ENCODE measurements at regions not wholly inside any gene's neighbourhood (a gene's known extent, or its start where the extent isn't known, plus 50 kb on each side); places are given as distances from the start of the nearest gene placed in this dataset.

DNA sequence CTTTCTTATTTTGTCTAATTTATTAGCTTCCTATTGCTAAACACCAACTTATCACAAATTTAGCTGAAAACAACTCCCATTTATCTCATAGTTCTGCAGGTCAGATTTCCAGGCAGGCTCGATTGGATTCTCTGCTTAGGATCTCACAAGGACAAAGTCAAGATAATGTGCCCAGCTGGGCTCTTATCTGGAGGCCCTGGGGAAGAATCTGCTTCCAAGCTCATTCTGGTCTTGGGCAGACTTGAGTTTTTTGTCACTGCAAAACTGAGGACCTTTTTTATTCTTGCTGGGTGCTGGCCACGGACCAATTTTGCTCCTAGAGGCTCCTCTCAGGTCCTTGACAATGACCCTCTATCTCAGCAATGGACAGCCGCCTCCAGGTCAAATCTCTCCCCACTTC lies 215.5 kb downstream of the TRIB2 start:
- DNase-seq, result no peak

DNA sequence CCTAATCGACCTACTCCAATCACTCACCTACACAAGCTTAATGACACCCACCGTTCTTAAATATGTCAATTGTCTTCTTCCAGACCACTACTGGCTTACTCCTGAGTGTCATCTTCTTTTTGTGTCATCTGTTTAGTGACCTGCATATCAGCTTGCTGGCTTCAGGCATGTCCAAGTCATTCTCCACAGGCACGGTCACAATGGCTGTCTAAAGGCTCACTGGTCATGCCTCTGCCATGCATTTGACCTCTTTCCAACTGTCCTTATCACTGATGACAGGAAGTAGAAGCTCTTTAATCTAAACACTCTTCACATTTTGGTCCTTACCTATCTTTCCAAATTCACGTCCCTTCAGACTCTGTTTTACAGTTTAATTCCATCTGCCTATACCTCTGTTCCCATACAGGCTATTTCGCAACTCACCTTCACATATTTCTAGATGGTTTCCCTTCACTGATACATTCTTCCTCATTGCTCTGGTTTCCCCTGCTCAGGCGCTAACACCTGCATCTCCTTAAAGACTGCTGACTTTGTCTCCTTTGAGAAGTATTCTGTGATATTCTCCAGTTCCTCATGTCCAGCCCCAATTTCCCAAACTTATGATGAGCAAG lies 217.5 kb downstream of the TRIB2 start:
- no peak for DNase-seq

DNA sequence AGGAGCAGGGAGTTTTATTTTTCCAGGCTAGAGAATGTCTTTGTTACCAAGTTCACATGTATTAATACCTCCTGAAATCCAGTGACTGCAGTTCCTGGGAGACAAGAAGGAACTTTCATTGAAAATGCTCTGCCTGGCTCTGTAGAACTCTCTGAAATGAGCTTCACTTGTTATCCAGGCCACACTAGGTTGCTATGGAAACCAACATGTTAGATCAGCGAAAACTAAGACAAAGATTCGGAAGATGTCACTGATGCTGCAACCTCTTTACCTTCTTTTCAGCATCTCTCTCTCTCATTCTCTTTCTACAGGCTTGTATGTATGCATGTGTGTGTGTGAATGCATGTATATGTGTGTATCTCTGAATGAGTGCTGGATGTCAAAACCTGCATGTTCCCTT lies 218.5 kb downstream of the TRIB2 start:
- DNase-seq, result no peak

DNA sequence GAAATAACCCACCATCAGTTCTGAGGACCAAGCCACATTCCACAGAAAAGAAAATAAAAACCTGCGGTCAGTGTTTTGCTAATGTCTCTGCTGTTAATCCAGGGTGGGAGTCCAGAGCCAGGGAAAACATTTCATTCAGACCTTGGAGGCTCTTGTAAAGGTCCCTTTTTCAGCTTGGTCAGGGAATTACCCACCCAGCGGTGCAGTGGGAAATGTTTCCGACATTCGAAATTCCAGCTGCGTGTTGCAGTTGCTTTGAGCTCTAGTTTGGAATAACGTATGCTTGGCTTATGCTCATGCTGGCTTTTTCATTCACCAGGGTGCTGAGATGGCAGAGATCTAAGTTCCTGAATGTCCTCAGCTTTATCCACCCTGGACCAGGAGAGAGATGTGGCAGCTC lies 219.1 kb downstream of the TRIB2 start:
- no peak for DNase-seq

DNA sequence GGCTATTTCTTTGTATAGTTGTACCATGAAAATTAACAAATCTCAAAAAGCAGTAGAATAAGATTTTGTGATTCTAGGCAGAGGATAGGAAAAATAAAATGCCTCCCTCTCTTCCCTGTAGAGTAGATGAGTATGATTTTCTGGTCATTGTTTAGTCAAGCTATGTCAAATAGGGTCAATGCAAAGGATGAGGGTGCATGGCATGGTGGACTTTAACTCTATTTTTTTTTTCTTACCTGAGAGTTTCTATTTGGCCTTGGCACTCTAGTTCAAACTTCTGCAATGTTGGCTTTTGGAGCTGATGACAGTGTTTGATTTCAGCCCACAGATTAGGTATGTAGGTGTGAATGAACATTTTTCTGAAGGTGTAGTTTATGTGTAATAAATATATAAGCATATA lies 224.5 kb downstream of the TRIB2 start:
- DNase-seq, result no peak

DNA sequence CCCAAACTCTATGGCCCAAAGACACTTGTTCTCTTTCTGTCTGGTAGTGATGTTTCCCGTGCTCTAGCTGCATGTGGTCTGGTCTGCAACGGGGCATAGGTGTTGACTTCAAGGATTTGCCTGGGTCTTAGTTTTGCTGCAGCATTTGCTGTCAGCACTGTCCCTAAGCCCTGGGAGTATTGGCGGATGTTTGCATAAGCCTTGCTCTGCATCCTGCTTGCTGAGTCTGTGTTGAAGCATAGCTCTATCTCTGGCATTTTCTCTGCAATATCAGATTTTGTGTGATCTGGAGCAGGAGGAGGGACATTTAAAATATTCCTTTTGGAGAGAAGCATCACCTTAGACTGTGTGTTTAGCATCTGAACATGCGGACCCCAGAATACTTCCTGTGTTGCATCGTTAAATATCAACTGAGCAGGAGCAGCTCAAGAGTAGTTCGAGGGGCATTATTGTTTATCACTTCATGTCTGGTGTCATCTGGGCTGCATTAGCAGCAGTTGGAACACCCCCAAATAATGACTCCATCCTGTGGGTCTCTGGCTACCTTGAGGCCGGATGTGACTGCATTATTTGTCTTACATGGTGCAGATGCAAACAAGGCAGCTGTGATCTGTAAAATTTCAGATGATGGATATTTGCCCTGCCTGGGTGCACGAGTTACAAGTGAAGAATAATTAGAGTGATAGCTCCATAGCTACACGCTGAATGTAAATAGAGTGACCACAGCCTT lies 231.7 kb downstream of the TRIB2 start:
- DNase-seq, result no peak

DNA sequence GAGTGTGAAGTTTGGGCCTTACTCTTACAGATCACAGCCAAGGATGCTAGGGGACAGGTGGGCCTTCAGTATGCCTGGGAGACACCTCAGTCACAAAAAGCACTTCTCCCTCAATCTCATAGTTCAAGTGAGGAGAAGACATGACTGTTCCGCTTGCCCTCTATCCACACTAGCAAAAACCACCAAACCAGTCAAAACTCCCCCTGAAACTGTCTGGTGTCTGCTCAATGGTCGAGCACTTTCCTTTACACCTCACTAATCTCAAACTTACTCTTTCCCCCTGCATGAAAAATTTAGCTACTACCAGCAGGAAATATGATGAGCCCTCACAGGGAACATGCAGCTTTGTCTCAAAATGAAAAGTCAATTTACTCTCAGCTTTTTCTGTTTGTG lies 232.2 kb downstream of the TRIB2 start:
- DNase-seq, result no peak

DNA sequence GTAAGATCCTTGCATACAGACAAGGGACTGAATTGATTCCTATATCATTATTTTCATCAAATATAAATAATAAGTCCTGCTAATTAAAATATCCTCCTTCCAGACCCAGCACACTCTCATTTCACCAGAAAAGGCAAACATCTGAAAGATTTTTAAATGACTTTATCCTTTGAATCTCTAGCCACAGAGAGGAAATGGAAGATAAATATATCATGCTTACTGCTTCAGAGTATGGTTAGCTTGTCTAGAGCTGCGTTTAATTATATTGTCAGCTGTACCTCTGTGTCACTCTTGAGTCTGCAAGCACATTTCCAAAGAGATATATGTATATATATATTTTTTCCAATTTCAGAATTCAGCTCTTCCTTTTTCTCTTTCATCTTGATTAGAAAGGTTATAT lies 232.7 kb downstream of the TRIB2 start:
- DNase-seq, result no peak

DNA sequence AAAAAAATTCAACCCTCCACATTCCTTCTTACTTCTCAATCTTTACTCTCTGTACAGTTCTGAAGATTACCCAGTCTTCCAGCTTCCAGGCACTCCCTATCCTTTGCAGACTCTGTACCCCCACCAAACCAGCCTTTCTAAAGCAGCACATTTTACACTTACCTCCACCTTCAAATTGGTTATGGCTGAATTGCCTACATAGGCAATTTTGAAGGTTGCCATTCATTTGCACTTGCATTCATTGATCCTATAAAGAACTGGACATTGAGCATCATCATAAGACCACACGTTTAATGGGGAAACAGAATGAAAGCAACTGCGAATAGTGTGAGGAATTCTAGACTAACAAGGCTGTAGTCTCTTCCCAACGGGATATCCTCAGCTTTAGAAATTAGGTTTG lies 233.4 kb downstream of the TRIB2 start:
- DNase-seq, result no peak

DNA sequence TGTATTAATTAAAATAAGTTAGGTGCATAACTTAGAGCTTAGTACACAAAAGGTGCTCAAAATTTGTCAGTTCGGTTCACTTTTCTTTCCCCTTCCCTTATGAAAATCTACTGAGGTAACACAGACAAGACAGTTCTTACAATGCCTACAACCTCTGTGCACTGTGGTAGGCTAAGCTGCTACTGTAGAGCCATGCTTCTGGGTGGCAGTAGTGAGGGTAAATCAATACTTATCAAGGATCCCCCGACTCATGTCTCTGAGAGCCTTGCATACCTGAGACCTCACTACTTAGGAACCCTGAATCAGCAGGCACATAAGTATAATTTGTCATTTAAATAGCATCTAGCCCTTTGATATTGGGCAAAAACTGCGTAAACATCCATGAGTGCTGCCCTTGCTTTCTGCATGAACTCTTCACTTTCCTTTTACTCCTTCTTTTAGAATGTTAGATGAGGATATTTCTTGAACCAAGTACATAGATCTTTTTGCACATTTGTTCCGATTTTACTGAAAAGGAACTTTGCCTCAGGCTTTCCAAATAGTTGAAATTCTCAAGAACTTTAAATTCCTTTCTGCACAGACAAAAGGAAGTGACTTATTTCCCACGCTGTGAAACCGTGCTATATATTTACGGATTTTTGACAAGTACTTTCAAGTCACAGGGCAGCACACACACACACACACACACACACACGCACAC lies 234.4 kb downstream of the TRIB2 start:
- DNase-seq, result no peak

DNA sequence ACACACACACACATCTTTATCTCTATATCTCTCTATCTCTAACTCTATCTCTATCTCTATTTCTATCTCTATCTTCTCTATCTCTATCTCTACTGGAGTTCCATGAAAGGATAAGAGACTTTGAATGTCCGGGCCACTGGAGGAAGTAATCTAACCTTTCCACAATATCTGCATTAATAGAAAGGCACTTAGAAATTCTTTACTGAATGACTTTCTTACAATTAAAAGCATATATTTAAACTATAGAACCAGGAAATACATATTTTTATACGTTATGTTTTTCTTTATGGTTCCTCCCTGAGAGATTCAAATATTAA lies 234.9 kb downstream of the TRIB2 start:
- no peak for DNase-seq

DNA sequence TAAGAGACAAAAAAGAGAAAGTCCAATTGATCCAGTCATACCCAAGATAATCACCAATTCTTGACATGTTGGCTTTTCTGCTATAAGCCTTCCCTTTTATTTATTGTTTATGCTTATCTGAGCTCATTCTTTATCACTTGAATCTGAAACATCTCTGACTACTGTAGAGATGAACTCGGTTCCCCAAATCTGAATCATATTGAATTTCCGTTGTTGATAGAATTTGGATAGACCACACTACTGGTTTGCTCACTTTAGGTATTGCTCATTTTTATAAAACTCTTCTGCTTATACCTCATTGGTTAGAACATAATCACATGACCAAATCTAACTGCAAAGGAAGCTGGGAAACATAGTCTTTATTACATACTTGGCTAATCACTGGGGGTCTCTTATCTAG lies 236.9 kb downstream of the TRIB2 start:
- no peak for DNase-seq

DNA sequence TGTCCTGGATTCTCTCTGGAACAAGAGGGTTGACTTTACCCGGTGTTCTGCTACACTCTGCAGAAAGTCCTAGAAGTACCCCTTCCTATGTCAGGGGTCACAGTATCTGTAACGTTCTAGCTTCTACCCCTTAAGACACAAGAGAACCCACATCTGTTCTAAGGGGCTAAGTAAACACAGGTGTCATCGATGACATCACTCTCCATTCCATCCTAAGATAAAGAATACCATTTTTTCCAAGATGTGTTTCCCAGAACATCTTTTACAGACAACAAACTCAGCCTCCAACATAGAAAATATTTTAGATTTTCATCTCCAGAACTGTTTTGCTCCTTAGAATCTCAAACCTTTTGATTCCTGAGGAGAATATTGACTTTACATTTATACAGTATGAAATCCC lies 239.1 kb downstream of the TRIB2 start:
- no peak for DNase-seq

DNA sequence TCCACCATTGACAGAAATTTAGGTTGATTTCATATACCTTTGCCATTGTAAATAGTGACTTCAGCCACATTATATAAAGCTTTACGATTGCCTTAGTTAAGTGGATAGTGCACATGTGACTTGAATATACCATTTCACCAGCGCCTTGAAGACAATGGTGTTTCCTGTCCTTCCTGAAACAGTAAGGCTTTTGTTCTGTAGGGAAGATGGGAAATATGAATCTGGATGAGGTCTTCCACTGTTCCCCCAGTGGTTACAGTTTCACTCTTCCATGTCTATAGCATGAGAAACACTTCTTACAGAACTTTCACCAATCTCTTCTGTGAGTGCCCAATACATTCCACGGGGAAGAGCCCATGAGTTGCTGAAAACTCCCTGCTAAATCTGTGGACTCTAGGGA lies 240.5 kb downstream of the TRIB2 start:
- DNase-seq, result no peak

DNA sequence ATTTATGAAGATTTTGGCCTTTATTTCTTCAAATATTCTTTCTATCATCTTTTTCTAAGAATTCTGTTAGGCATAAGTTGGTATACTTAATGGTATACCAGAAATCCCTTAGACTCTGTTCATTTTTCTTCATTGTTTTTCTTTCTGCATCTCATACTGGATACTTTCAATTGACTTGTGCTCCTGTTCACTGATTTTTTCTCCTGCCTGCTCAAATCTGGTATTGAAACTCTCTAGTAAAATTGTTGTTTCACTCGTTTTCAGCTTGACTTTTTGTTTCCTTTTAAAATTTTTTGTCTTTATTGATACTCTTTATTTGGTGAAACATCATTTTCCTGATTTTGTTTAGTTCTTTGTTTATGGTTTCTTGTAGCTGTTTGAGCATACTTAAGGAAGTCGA lies 243.2 kb downstream of the TRIB2 start:
- DNase-seq, result no peak

DNA sequence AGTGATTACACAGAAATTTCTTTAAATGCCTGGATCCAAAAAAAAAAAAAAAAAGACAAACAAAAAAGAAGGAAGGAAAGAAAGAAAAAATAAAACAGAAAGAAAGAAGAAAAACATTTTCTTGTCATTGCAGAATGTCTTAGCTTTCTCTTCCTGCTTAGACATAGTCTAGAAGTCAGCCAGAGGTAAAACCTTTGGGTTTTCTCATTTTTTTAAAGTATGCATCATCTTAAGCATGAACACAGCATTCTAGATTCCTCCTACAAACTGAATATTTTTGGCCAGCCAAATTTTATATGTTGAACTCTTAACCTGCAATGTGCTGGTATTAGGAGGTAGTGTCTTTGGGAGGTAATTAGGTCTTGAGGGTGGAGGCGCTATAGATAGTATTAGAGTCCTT lies 243.9 kb downstream of the TRIB2 start:
- DNase-seq, result no peak

DNA sequence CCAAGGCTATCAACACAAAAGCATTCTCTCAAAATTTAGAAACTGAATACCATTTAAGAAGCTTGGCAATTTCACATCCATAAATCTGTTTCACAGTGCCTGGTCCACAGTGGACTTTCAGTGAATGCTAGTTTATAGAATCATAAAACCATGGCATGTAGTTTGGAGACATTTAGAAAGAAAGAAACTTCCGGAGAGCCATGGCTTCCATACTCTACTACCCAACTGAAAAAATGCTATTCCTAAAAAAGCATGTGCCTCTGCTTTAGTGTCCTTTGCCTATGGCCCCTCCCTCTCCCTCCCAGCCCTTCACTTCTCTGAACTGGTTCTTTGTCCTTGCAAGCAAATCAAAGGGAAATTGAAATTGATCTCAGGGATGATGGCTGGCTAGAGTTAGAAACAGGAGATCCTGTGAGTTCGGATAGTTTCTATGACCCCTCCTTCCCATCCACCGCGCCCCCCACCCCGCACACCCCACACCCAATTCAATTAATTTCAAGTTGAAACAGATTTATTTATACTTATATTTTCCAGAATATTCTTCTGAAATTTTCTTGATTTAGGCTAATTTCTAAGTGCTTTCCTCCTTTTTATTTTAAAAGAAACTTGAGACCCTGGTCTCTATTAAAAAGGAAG lies 248.3 kb downstream of the TRIB2 start:
- DNase-seq, result no peak

DNA sequence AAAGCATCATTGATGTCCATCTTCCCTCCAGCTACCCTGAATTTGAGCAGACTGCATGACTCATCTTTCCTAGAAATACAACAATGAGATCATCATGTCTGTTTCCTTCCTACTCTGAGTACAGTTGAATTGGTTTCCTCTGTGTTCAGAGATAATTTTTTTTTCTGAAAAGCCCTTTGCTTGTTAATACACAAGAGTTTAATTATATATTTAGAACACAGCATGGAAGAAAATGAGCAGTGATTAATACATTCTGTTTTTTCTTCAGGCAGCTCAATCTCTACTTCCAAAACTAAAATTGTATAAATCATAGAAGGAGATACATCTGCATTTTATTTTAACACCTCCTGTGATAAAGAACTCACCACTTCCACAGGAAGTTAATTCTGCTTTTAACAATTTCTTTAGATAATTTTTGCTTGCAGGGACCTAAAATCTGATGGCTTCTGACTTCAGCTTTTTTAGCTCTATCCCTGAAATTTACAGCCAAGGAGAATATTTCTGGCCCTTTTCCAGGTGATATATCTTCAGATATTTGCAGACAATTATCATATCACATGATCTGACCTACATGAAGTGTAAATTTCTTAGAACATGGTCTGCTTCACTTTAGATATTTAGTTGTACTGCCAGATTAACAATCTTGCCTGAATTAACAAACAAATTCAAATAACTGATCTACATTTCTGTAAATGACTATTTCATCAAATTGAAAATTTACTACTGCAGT lies 249.0 kb downstream of the TRIB2 start:
- DNase-seq, result no peak

DNA sequence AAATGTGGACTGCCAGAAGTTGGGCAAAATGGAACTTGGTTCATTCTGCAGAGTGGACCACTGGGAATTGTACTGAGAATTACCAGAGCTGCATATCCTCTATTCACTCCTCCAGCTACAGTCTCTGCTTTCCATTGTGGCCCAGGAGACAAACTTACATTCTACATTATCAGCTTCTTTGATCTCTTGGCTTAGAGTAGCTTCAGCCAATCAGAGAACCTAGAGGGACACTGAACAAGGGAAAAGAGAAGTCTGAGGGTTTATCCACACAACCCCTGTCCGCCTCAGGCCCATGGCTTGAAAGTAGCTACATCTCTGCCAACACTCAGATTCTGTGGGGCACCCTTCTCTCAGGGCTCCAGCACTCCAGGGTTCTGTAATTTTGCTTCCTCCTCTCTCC lies 251.1 kb downstream of the TRIB2 start:
- no peak for DNase-seq

DNA sequence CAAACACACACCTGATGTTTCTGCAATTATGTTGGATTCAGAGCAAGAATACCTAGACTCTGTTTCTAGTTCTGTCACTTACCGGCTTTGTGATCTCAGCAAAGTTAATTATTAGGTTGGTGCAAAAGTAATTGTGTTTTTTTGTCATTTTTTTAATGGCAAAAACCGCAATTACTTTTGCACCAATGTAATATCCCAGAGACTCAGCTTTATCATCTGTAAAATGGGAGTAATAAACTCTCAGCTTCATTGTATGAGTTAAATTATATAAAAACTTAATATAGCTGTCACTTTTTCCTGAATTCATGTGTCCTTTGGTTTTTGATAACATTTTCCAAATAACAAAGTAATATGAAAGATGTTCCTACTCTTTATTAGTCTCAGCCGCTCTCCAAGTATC lies 251.7 kb downstream of the TRIB2 start:
- no peak for DNase-seq

DNA sequence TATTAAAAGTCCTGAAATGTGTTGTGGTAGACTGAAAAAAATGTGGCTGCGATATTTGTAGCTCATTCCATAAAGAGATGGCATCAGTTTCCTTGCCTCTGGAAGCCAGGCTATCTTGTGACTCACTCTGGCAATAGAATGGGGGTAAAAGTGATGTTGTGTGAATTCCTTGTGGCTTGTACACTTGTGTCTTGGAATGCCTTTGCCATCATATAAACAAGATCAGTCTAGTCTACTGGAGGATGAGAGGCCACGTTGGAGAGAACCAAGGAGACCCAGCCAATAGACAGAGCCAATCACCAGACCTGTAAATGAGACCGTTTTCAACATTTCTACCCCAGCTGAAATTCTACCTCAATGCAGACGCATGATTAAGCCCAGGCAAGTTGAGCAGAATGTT lies 254.1 kb downstream of the TRIB2 start:
- no peak for DNase-seq

DNA sequence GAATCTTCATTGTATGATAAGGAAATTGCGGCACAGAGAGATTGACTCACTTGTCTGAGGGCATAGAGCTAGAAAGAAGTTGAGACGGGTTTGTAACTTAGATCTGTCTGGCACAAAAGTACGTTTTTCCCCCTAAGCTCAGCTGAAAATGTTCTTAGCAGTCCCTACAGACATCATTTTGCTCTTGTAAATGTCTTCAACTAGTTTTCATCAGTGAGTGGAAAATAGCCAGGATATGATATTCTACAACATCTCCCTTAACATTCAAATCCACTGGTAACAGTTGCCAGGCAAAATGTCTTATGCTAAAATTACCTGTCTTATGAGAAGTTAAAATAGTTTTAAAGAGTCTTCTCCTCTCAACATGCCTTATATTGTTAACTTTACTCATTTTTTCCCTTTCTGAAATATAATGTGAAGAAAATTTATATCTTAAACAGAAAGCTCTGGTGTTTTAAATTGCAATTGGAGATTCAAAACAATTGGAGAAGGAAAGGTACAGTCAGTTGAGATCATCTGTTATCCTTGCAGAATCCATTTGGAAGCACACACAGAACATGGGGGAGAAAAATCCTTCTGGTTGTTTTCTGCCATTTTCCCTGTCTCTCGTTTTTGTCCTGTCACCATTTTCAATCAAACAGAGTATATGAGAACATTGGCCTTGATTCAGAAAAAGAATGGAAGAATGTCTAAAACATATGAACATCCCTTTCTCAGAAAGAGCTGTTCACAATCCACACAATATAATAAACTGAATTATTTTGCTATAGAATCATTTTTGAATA lies 255.0 kb downstream of the TRIB2 start:
- DNase-seq, result no peak
